Muscle of leg (tissue), 3 donors: ENCODE measurements at regions not wholly inside any gene's neighbourhood (a gene's known extent, or its start where the extent isn't known, plus 50 kb on each side); places are given as distances from the start of the nearest gene placed in this dataset.
"Not testable (repeated sequence)": the region's sequence is repeated elsewhere in the genome, so short reads cannot be mapped to it uniquely, and the experiment has no call there.

Experiments
- DNase-seq: peaks from one replicate; pipeline ENCODE4 v3.0.0; 2013
- H3K27ac ChIP-seq: one replicate; pipeline ENCODE4 v1.5.1; 2013; ENCODE audit warnings: mild to moderate bottlenecking, low read length, control low read depth
- H3K27me3 ChIP-seq: one replicate; pipeline ENCODE4 v1.6.1; 2013; ENCODE audit warnings: low read length; ENCODE audit not compliant: control insufficient read depth, insufficient read depth
- H3K36me3 ChIP-seq: one replicate; pipeline ENCODE4 v1.6.1; 2013; ENCODE audit warnings: low read length; ENCODE audit not compliant: control insufficient read depth, insufficient read depth
- H3K4me1 ChIP-seq: one replicate; pipeline ENCODE4 v1.6.1; 2013; ENCODE audit warnings: low read length; ENCODE audit not compliant: control insufficient read depth, insufficient read depth
- H3K4me3 ChIP-seq: one replicate; pipeline ENCODE4 v1.5.1; 2013; ENCODE audit warnings: low read length, control low read depth
- H3K9me3 ChIP-seq: replicated peaks from 2 replicates; pipeline ENCODE4 v1.6.1; 2013; ENCODE audit warnings: low read depth, low read length; ENCODE audit not compliant: control insufficient read depth
- WGBS: methylation state at CpG from one replicate; pipeline ENCODE4 v1.1.5; 2013; ENCODE audit warnings: missing lambda C conversion rate; ENCODE audit not compliant: insufficient coverage; 5-methylcytosine and 5-hydroxymethylcytosine counted together

- peaks cover 16% of the 10 kb centered on the region for H3K9me3 ChIP-seq
- H3K27ac ChIP-seq: no peak overlapping the region
- H3K4me1 ChIP-seq: no peaks in the 10 kb centered on the region
- no peaks in the 10 kb centered on the region for H3K27me3 ChIP-seq
- H3K36me3 ChIP-seq: no peaks in the 10 kb centered on the region
- 47% methylated on average over 4 of the region's 5 CpGs for WGBS
- H3K4me3 ChIP-seq: no peak overlapping the region
- DNase-seq: no peak
Observed at GRCh38 chr14:105646175-105646574, 119.8 kb downstream of the TMEM121 start.

GRCh38 chr14:105646711-105647281, 120.4 kb downstream of the TMEM121 start:
- DNase-seq, H3K27me3 ChIP-seq, H3K36me3 ChIP-seq, H3K27ac ChIP-seq, H3K4me3 ChIP-seq, H3K4me1 ChIP-seq: not testable (repeated sequence)
- 62% methylated on average over 7 of the region's 7 CpGs for WGBS
- H3K9me3 ChIP-seq: peaks cover 16% of the 10 kb centered on the region

- H3K36me3 ChIP-seq, H3K27me3 ChIP-seq, DNase-seq, H3K27ac ChIP-seq, H3K4me3 ChIP-seq, H3K4me1 ChIP-seq: not testable (repeated sequence)
- WGBS: 71% methylated on average over 6 of the region's 7 CpGs
- H3K9me3 ChIP-seq: peaks cover 16% of the 10 kb centered on the region
Observed at GRCh38 chr14:105647426-105647783, 121.0 kb downstream of the TMEM121 start.

GRCh38 chr14:105647784-105648608, 121.6 kb downstream of the TMEM121 start:
- Histone ChIP-seq H3K36me3 (no peaks in the 10 kb centered on the region), H3K9me3 (peaks cover 16% of the 10 kb centered on the region), H3K4me3 (no peak overlapping the region), H3K27ac (no peak overlapping the region), H3K4me1 (no peaks in the 10 kb centered on the region), H3K27me3 (no peaks in the 10 kb centered on the region)
- WGBS: 82% methylated on average over 26 of the region's 30 CpGs
- DNase-seq: no peak

GRCh38 chr14:105648609-105649535, 122.5 kb downstream of the TMEM121 start:
- 84% methylated on average over 7 of the region's 13 CpGs for WGBS
- H3K4me3 ChIP-seq, H3K36me3 ChIP-seq, H3K27ac ChIP-seq, DNase-seq, H3K4me1 ChIP-seq, H3K27me3 ChIP-seq: not testable (repeated sequence)
- H3K9me3 ChIP-seq: peaks cover 16% of the 10 kb centered on the region

- H3K9me3 ChIP-seq: peaks cover 14% of the 10 kb centered on the region
- not testable (repeated sequence) for H3K36me3 ChIP-seq, H3K4me3 ChIP-seq, H3K27ac ChIP-seq, DNase-seq, H3K4me1 ChIP-seq, H3K27me3 ChIP-seq
- WGBS: no CpG with 5 or more reads among the region's 8 CpGs
Observed at GRCh38 chr14:105652317-105652716, 125.9 kb downstream of the TMEM121 start.

- H3K27me3 ChIP-seq, H3K36me3 ChIP-seq, H3K4me3 ChIP-seq, H3K27ac ChIP-seq, DNase-seq, H3K9me3 ChIP-seq, H3K4me1 ChIP-seq: not testable (repeated sequence)
- WGBS: no CpG with 5 or more reads among the region's 9 CpGs
Observed at GRCh38 chr14:105653921-105654320, 127.5 kb downstream of the TMEM121 start.

GRCh38 chr14:105659255-105659654, 132.9 kb downstream of the TMEM121 start:
- H3K27ac ChIP-seq, H3K27me3 ChIP-seq, H3K4me1 ChIP-seq, H3K36me3 ChIP-seq, H3K4me3 ChIP-seq, DNase-seq: not testable (repeated sequence)
- whole genome bisulfite sequencing: no CpG with 5 or more reads among the region's 2 CpGs
- H3K9me3 ChIP-seq: peaks cover 21% of the 10 kb centered on the region

GRCh38 chr14:105659935-105660527, 133.6 kb downstream of the TMEM121 start:
- H3K36me3 ChIP-seq: no peaks in the 10 kb centered on the region
- H3K9me3 ChIP-seq: peaks cover 25% of the 10 kb centered on the region
- H3K4me3 ChIP-seq: no peak overlapping the region
- no peak overlapping the region for H3K27ac ChIP-seq
- no peaks in the 10 kb centered on the region for H3K4me1 ChIP-seq
- H3K27me3 ChIP-seq: no peaks in the 10 kb centered on the region
- WGBS: 96% methylated on average over 9 of the region's 9 CpGs
- no peak for DNase-seq
